Nephron progenitor cell (in vitro differentiated cells): ENCODE measurements at regions not wholly inside any gene's neighbourhood (a gene's known extent, or its start where the extent isn't known, plus 50 kb on each side); places are given as distances from the start of the nearest gene placed in this dataset.
"Not testable (repeated sequence)": the region's sequence is repeated elsewhere in the genome, so short reads cannot be mapped to it uniquely, and the experiment has no call there.

Experiments used
- DNase-seq: peaks from one replicate; pipeline ENCODE4 v3.0.0; 2021
- H3K27ac Mint-ChIP-seq: 2 replicates; pipeline ENCODE4 v1.8.0; 2021; ENCODE audit warnings: mild to moderate bottlenecking, moderate library complexity, mixed read lengths
- H3K27me3 Mint-ChIP-seq: 2 replicates; pipeline ENCODE4 v1.8.0; 2021; ENCODE audit warnings: mild to moderate bottlenecking, low read depth, mixed read lengths; ENCODE audit not compliant: poor library complexity
- H3K36me3 Mint-ChIP-seq: 2 replicates; pipeline ENCODE4 v1.8.0; 2021; ENCODE audit warnings: low read depth, mixed read lengths
- H3K4me1 Mint-ChIP-seq: 2 replicates; pipeline ENCODE4 v1.8.0; 2021; ENCODE audit warnings: mixed read lengths
- H3K4me3 Mint-ChIP-seq: 2 replicates; pipeline ENCODE4 v1.8.0; 2021; ENCODE audit warnings: mild to moderate bottlenecking, moderate library complexity, mixed read lengths
- H3K9me3 Mint-ChIP-seq: 2 replicates; pipeline ENCODE4 v1.8.0; 2021; ENCODE audit warnings: mild to moderate bottlenecking, moderate library complexity, mixed read lengths
- CTCF ChIP-seq: fragments of 200-600 bp; sonication (generic); IDR thresholded peaks from 2 replicates; pipeline ENCODE4 v1.5.0; 2021; ENCODE audit warnings: antibody characterized with exemption

GRCh38 chr5:17738446-17738845 lies 104.2 kb downstream of the TAF11L14 start:
- Mint-ChIP-seq H3K27ac (no peak overlapping the region), H3K9me3 (no peaks in the 10 kb centered on the region), H3K27me3 (no peaks in the 10 kb centered on the region), H3K4me1 (no peaks in the 10 kb centered on the region), H3K4me3 (no peak overlapping the region), H3K36me3 (no peaks in the 10 kb centered on the region)
- TF ChIP-seq CTCF, result no peak
- no peak for DNase-seq

GRCh38 chr5:17743580-17744435 lies 109.5 kb downstream of the TAF11L14 start:
- H3K9me3 Mint-ChIP-seq, result no peaks in the 10 kb centered on the region
- no peak overlapping the region for H3K4me3 Mint-ChIP-seq
- peaks cover 11% of the 10 kb centered on the region for H3K27me3 Mint-ChIP-seq
- H3K27ac Mint-ChIP-seq, result no peak overlapping the region
- no peaks in the 10 kb centered on the region for H3K4me1 Mint-ChIP-seq
- TF ChIP-seq CTCF, result no peak
- H3K36me3 Mint-ChIP-seq, result no peaks in the 10 kb centered on the region
- no peak for DNase-seq

- no peak for DNase-seq
- H3K36me3 Mint-ChIP-seq, result no peaks in the 10 kb centered on the region
- H3K27ac Mint-ChIP-seq, result no peak overlapping the region
- H3K27me3 Mint-ChIP-seq, result peaks cover 11% of the 10 kb centered on the region
- H3K9me3 Mint-ChIP-seq, result no peaks in the 10 kb centered on the region
- H3K4me3 Mint-ChIP-seq, result no peak overlapping the region
- H3K4me1 Mint-ChIP-seq, result no peaks in the 10 kb centered on the region
- no peak for TF ChIP-seq CTCF
These were observed 113.9 kb downstream of the TAF11L14 start for GRCh38 chr5:17748201-17748600.

DNA sequence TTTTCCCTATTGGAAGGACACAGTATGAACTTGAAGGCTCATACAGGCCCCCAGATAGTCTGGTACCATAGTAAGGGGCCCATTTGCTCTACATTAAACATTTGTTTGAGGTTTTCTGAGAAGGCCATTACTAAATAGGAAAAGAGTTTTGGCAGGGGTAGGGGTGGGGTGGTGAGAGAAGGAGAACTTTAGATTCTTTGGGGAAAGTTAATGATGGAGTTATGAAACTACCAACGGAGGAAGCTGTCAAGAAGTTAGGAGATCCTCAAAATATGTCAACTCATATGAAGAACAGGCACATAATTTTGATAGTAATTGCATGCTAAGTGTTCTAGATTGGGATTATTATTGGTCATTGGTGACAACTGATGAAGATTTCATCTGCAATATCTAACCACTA lies 114.7 kb downstream of the TAF11L14 start:
- Mint-ChIP-seq H3K36me3 (no peaks in the 10 kb centered on the region), H3K4me3 (no peak overlapping the region), H3K4me1 (no peaks in the 10 kb centered on the region), H3K27me3 (peaks cover 6% of the 10 kb centered on the region), H3K9me3 (peaks cover 2% of the 10 kb centered on the region), H3K27ac (no peak overlapping the region)
- TF ChIP-seq CTCF, result no peak
- DNase-seq, result no peak

- not testable (repeated sequence) for H3K27me3 Mint-ChIP-seq, H3K27ac Mint-ChIP-seq, H3K4me1 Mint-ChIP-seq, H3K36me3 Mint-ChIP-seq, DNase-seq, H3K4me3 Mint-ChIP-seq
- peaks cover 24% of the 10 kb centered on the region for H3K9me3 Mint-ChIP-seq
These were observed 121.1 kb downstream of the TAF11L14 start for GRCh38 chr5:17755406-17755805.

DNA sequence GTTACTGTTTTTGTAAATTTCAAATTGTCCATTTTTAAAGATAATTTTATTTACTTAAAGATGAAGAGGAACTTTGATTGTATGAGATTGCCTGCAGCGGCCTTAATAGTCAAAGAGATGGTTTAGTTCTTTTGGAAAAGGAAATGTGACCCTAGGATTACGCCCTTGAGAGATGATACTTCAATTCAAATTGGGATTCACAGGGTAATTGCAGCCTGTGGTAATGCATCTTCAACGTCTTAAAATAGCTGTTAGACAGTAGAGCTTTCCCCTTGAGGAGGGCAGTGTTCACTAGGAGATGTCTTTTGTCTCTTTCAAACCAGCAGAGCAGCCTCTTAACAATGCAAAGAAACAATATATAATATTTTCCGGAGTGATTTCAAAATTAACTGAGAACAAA lies 127.1 kb downstream of the TAF11L14 start:
- no peak overlapping the region for H3K4me3 Mint-ChIP-seq
- H3K27ac Mint-ChIP-seq, result no peak overlapping the region
- H3K36me3 Mint-ChIP-seq, result no peaks in the 10 kb centered on the region
- H3K27me3 Mint-ChIP-seq, result peaks cover 2% of the 10 kb centered on the region
- H3K9me3 Mint-ChIP-seq, result peaks cover 6% of the 10 kb centered on the region
- no peak for DNase-seq
- no peaks in the 10 kb centered on the region for H3K4me1 Mint-ChIP-seq
- TF ChIP-seq CTCF, result no peak
